ENCODE measurements at regions not wholly inside any gene's neighbourhood (a gene's known extent, or its start where the extent isn't known, plus 50 kb on each side); places are given as distances from the start of the nearest gene placed in this dataset.

DNA sequence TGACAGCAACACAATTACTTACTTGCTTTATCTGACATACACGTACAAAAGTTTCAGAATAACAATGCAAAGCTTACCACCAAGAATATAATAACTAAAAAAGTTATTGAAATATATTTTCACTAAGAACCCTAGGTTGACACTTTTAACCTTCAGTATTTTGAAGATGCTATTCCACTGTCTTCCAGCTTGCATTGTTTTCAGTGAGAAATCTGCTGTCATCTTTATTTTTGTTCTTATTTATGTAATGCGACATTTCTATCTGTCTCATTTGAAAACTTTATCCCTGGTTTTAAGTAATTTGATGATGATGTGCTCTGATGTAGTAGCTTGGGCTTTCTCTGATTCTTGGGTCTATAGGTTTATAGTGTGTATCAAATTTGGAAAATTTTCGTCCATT, 165.0 kb upstream of the SMIM21 start:
- ATAC-seq (no peak), DNase-seq (no peak)
- H3K27me3 ChIP-seq (ENCODE audit: low read depth) = no peaks in the 10 kb centered on the region
- no peak overlapping the region for H3K4me3 ChIP-seq
- intact Hi-C loops (cut with DNase I) = no loop called here
- TF ChIP-seq, protein P1, sequence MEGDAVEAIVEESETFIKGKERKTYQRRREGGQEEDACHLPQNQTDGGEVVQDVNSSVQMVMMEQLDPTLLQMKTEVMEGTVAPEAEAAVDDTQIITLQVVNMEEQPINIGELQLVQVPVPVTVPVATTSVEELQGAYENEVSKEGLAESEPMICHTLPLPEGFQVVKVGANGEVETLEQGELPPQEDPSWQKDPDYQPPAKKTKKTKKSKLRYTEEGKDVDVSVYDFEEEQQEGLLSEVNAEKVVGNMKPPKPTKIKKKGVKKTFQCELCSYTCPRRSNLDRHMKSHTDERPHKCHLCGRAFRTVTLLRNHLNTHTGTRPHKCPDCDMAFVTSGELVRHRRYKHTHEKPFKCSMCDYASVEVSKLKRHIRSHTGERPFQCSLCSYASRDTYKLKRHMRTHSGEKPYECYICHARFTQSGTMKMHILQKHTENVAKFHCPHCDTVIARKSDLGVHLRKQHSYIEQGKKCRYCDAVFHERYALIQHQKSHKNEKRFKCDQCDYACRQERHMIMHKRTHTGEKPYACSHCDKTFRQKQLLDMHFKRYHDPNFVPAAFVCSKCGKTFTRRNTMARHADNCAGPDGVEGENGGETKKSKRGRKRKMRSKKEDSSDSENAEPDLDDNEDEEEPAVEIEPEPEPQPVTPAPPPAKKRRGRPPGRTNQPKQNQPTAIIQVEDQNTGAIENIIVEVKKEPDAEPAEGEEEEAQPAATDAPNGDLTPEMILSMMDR (IDR thresholded peaks at IDR 0.05) = no peak
- H3K36me3 ChIP-seq = no peaks in the 10 kb centered on the region
- H3K9me3 ChIP-seq = peaks cover 27% of the 10 kb centered on the region
- no peaks in the 10 kb centered on the region for H3K4me1 ChIP-seq
- no peak overlapping the region for H3K27ac ChIP-seq

DNA sequence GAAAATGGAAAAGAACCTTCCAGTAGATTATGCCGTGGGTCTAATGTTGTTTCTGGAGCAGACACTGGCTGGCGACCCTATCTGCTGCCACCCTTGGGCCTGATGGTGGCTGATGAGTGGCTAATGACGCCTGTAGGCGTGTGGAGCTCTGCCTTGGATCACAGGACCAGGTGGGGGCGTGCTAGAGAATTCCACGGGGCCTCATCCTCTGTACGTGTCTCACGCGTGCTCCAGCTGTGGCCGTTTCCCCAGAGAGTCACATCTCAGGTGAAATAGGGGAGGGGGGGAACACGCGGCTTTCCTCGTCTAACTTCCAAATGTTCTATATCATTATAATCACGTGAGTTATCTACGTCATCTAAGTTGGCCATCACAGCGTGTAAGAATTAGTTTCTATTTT, 160.9 kb upstream of the SMIM21 start:
- intact Hi-C loops (cut with DNase I) = no loop called here
- ATAC-seq = no peak
- H3K4me1 ChIP-seq = no peaks in the 10 kb centered on the region
- TF ChIP-seq, protein P1 (IDR thresholded peaks at IDR 0.05) = no peak
- DNase-seq = no peak
- H3K4me3 ChIP-seq = no peak overlapping the region
- H3K9me3 ChIP-seq = peaks cover 20% of the 10 kb centered on the region
- no peak overlapping the region for H3K27ac ChIP-seq
- H3K36me3 ChIP-seq = no peaks in the 10 kb centered on the region
- no peaks in the 10 kb centered on the region for H3K27me3 ChIP-seq (ENCODE audit: low read depth)

DNA sequence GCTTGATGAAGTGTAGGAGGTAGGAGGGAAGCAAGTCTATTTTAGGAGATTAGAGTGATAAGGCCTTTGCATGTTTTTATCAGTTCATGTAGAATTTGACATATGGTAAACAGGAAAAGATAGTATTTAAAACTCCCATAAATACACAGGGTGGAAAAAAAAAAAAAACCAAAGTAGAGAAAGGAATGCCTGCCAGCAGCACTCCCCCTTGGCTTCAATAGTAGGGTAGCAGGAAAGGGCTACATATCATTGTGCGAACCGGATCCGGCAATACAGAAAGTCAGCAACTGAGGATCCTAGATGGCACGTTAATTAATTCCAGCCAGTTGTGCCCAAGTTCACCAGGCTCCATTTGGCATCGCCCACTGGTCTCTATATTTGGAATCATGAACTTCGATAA, 159.6 kb upstream of the SMIM21 start:
- no peak overlapping the region for H3K4me3 ChIP-seq
- no peaks in the 10 kb centered on the region for H3K4me1 ChIP-seq
- no peak for DNase-seq
- ATAC-seq = no peak
- no peak overlapping the region for H3K27ac ChIP-seq
- TF ChIP-seq, protein P1 (IDR thresholded peaks at IDR 0.05) = no peak
- H3K36me3 ChIP-seq = no peaks in the 10 kb centered on the region
- H3K27me3 ChIP-seq (ENCODE audit: low read depth) = no peaks in the 10 kb centered on the region
- H3K9me3 ChIP-seq = peaks cover 9% of the 10 kb centered on the region
- intact Hi-C loops (cut with DNase I) = no loop called here

DNA sequence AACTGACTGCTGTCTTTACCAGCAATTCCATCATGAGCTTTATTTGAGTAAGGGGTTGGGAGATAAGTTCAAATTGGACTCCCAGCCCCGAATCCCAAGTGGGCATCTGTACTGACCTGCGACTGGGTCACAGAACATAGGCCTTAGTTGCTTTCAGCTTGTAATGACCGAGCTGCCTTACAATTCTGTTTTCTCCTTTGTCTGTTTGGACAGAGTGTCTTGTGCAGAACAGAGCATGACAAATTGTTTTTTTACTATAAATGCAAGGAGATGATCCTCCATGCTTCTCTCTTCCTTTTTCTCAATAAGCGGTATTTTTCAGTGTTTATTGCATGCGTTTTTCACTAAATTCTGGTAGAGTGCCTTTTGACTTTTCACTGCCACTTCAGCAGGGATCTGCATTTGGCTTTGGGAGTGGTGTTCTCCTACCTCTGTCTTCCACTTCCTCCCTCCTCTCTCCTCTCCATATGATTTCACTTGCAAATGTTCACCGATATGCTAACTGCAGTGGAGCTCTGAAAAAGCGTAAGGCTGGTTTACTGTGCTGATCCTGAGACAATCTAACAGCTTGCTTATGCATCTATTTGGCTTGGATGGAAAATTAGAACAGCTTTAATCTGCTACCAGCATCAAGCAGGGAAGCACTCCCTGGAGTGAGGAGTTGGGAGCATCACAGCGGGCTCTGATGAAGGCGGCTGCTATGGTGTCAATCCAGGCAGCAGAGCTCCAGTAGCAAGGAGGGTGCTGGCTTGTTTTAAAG, 158.8 kb upstream of the SMIM21 start:
- H3K27me3 ChIP-seq (ENCODE audit: low read depth) = no peaks in the 10 kb centered on the region
- H3K36me3 ChIP-seq = no peaks in the 10 kb centered on the region
- no peaks in the 10 kb centered on the region for H3K4me1 ChIP-seq
- no peak overlapping the region for H3K4me3 ChIP-seq
- H3K27ac ChIP-seq = no peak overlapping the region
- peaks cover under 1% of the 10 kb centered on the region for H3K9me3 ChIP-seq
- ATAC-seq (no peak), DNase-seq (no peak)
- intact Hi-C loops (cut with DNase I) = no loop called here
- TF ChIP-seq, protein P1 (IDR thresholded peaks at IDR 0.05) = no peak

DNA sequence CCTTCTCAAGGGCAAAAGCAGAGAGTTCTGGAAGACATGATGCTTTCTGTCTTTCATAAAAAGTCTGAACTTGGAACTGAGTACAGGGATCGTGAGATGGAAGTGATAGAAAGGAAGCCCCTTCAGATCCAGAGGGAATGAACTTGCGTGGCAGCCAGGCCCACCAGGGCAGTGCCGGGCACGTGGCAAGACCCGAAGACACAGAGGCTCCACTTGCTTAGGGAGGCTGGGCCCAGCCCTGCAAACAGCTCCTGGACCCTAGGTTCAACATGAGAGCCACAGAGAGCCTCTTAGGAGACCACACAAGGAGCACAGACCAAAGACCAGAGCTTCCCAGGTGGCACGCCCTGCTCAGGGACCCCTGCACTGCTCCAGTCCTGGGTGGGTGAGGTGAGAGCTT, 155.4 kb upstream of the SMIM21 start:
- TF ChIP-seq, protein P1 (IDR thresholded peaks at IDR 0.05) = no peak
- no peaks in the 10 kb centered on the region for H3K4me1 ChIP-seq

More for the DNA sequence above, 155.4 kb upstream of the SMIM21 start:
- ATAC-seq (peak in 1 of 2 donors; percentile 47), DNase-seq (no peak)
- no peak overlapping the region for H3K27ac ChIP-seq
- no peaks in the 10 kb centered on the region for H3K9me3 ChIP-seq
- no peaks in the 10 kb centered on the region for H3K27me3 ChIP-seq (ENCODE audit: low read depth)
- no peak overlapping the region for H3K4me3 ChIP-seq
- H3K36me3 ChIP-seq = no peaks in the 10 kb centered on the region
- intact Hi-C loops (cut with DNase I) = no loop called here

Measured in lower lobe of right lung (tissue), 2 donors.